ENCODE measurements at regions not wholly inside any gene's neighbourhood (a gene's known extent, or its start where the extent isn't known, plus 50 kb on each side); places are given as distances from the start of the nearest gene placed in this dataset.

DNA sequence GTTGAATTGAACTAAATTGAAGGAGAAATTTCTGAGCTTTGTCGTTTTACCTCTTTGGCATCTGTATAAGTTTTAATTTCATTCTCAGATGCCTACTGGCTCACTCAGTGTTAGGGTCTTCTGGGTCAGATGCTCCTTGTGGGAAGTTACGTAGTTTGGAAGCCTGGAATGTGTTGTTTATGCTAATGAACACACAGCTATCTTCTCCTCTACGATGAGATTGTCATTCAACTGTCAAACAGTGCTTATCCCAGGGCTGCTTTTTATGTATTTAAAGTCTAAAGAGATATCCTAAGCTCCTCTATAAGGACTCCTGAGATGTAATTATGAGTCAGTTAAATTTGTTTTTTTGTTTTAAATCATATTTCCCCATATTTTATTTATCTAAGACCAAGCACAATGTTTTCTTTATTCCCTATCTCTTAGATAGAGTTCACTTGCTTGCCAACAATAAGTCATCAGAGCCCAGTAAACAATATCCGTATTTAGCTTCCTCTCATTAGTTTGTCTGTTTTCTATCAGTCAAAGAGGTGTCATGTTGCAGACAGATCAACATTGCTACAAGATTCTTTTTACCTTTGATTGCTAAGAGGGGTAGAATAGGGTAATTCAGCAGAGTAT lies 368.0 kb upstream of the PDE3A start:
- TF ChIP-seq TAF1 (IDR thresholded peaks at IDR 0.05; ENCODE audit: low read depth) (no peak), EGR1 (IDR thresholded peaks at IDR 0.05) (no peak), FOXM1 (IDR thresholded peaks at IDR 0.05; ENCODE audit: borderline replicate concordance, low read depth) (no peak), EP300 (IDR thresholded peaks at IDR 0.05; ENCODE audit: borderline replicate concordance) (no peak), RAD21 (IDR thresholded peaks at IDR 0.05; ENCODE audit: low read depth) (no peak)

DNA sequence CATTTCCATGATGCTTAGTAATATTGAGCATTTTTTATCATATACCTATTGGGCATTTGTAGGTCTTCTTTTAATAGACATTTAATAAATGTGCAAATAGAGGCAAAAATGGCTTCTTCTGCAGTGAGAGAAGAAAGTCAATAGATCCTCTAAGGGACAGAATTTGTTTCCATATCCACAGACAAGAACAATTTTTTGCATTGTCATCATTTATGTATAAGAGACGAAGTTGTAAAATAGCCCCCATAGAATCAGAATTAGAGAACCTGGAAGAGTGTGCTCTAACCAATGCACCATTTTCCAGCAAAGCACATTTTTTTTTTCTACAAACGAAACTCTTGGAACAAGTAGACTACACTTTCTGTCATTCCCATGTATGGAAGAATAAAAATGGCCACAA lies 365.1 kb upstream of the PDE3A start:
- TF ChIP-seq EGR1 (IDR thresholded peaks at IDR 0.05): no peak

DNA sequence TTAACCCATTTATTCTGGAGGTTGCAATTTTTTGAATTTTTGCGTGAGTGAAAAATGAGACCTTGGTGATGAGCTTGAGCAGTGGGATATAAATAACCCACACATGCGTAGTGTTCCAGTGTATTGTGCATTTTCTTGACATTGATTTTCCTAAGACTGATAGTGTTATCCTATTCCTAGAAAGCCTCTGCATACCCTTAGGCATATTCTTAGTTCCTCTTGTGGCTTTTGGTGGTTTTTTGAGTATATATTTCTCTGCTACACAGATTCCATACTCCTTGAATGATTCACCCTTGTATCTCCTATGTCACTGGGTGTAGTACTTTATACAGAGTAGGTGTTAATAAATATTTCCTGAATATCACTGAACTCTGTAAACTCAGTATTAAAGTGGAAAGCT lies 363.4 kb upstream of the PDE3A start:
- TF ChIP-seq EP300 (IDR thresholded peaks at IDR 0.05; ENCODE audit: borderline replicate concordance): no peak
- TF ChIP-seq, protein P1, sequence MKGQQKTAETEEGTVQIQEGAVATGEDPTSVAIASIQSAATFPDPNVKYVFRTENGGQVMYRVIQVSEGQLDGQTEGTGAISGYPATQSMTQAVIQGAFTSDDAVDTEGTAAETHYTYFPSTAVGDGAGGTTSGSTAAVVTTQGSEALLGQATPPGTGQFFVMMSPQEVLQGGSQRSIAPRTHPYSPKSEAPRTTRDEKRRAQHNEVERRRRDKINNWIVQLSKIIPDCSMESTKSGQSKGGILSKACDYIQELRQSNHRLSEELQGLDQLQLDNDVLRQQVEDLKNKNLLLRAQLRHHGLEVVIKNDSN (IDR thresholded peaks at IDR 0.05): no peak
- TF ChIP-seq, protein P2, sequence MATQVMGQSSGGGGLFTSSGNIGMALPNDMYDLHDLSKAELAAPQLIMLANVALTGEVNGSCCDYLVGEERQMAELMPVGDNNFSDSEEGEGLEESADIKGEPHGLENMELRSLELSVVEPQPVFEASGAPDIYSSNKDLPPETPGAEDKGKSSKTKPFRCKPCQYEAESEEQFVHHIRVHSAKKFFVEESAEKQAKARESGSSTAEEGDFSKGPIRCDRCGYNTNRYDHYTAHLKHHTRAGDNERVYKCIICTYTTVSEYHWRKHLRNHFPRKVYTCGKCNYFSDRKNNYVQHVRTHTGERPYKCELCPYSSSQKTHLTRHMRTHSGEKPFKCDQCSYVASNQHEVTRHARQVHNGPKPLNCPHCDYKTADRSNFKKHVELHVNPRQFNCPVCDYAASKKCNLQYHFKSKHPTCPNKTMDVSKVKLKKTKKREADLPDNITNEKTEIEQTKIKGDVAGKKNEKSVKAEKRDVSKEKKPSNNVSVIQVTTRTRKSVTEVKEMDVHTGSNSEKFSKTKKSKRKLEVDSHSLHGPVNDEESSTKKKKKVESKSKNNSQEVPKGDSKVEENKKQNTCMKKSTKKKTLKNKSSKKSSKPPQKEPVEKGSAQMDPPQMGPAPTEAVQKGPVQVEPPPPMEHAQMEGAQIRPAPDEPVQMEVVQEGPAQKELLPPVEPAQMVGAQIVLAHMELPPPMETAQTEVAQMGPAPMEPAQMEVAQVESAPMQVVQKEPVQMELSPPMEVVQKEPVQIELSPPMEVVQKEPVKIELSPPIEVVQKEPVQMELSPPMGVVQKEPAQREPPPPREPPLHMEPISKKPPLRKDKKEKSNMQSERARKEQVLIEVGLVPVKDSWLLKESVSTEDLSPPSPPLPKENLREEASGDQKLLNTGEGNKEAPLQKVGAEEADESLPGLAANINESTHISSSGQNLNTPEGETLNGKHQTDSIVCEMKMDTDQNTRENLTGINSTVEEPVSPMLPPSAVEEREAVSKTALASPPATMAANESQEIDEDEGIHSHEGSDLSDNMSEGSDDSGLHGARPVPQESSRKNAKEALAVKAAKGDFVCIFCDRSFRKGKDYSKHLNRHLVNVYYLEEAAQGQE (IDR thresholded peaks at IDR 0.05; ENCODE audit: low read depth): no peak
- no peak for TF ChIP-seq YY1 (IDR thresholded peaks at IDR 0.05; ENCODE audit: low read depth)

DNA sequence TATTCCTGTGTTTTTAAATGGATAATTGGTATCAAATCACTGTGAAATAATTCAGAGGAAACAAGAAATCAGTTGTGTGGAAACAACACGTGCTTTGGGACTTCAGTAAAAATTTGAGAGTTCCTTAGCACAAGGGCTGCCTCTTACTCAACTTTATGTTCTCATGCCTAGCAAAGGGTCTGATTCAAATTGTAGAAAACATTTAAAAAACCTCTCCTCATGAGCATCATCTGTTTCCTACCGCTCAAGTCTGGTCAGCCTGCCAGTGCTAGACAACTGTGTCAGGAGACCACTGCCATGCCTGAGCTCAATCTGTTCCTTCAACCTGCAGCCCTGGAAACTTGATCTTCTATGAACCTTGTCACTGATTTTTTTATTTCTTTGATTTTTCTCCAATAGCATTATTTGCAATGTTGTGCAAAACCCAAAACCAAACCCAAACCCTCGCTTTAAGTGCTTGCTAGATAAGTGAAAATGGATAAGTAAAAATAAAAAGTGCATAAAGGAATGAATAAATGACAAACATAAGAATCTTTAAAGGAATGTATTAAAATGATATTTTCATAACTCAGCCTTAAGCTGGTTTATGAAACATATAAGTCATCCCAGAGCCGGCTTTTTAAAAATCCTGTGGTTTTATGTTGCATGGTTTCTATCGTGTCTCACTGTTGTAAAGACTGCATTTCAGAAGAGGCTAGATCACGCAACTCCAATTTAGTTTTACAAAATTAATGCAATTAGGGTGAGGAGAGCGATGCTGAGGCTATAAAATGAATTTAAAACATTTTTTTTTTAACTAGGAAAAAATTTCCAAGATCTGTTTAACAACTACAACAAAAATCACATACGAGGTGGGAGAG lies 361.2 kb upstream of the PDE3A start:
- no peak for TF ChIP-seq TCF12 (IDR thresholded peaks at IDR 0.05; ENCODE audit: low read depth)
- no peak for TF ChIP-seq YY1 (IDR thresholded peaks at IDR 0.05; ENCODE audit: low read depth)
- no peak for TF ChIP-seq CREB1 (IDR thresholded peaks at IDR 0.05; ENCODE audit: low read depth)
- no peak for TF ChIP-seq TEAD4 (IDR thresholded peaks at IDR 0.05)
- TF ChIP-seq, protein P3, sequence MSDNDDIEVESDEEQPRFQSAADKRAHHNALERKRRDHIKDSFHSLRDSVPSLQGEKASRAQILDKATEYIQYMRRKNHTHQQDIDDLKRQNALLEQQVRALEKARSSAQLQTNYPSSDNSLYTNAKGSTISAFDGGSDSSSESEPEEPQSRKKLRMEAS (IDR thresholded peaks at IDR 0.05): no peak
- TF ChIP-seq, protein P1 (IDR thresholded peaks at IDR 0.05): no peak
- no peak for TF ChIP-seq FOXM1 (IDR thresholded peaks at IDR 0.05; ENCODE audit: borderline replicate concordance, low read depth)
- TF ChIP-seq NFIC (IDR thresholded peaks at IDR 0.05): no peak
- no peak for TF ChIP-seq EGR1 (IDR thresholded peaks at IDR 0.05)
- TF ChIP-seq ZBTB7A (IDR thresholded peaks at IDR 0.05; ENCODE audit: low read depth): no peak
- TF ChIP-seq, protein P2 (IDR thresholded peaks at IDR 0.05; ENCODE audit: low read depth): no peak
- no peak for TF ChIP-seq EP300 (IDR thresholded peaks at IDR 0.05; ENCODE audit: borderline replicate concordance)
- no peak for TF ChIP-seq RAD21 (IDR thresholded peaks at IDR 0.05; ENCODE audit: low read depth)

DNA sequence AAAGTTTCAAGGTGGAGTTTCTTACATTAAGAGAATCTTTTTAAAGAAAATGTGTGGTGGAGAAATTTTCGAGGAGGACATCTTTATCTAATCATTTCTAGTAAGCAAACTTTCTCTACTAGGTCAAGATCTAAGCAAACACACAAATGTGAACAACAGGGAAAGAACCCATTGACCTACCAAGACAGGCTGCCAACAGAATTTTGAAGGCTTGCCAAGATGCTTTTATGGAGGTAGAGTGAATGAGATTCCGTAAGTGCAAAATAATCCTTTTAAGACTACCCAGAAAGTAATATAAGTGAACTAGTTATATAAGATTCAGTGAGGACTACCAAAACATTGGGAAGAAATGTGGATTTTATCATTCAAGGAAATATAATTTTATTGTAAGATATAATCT lies 357.1 kb upstream of the PDE3A start:
- TF ChIP-seq EP300 (IDR thresholded peaks at IDR 0.05; ENCODE audit: borderline replicate concordance) (no peak), RAD21 (IDR thresholded peaks at IDR 0.05; ENCODE audit: low read depth) (no peak), TEAD4 (IDR thresholded peaks at IDR 0.05) (no peak)
- TF ChIP-seq, protein P1 (IDR thresholded peaks at IDR 0.05): no peak

DNA sequence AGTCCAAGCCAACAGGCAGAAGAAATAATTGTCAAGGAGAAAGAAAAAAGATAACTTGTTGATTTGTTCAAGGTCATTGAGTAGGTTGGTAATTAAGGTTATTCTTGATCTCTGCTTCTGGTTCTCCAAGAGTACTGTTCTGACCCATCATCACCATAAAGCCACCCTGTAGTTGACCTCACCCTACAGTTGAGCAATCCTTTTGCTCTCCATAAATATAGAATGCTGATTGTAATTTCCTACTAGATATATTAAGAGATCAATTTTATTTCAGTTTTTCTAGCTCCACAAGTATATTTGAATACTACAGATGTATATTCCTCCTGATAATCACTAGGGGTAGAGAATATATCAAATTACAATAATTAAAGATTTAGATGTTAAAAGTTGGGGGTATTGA lies 350.5 kb upstream of the PDE3A start:
- TF ChIP-seq EP300 (IDR thresholded peaks at IDR 0.05; ENCODE audit: borderline replicate concordance) (no peak), RAD21 (IDR thresholded peaks at IDR 0.05; ENCODE audit: low read depth) (no peak), CREB1 (IDR thresholded peaks at IDR 0.05; ENCODE audit: low read depth) (no peak), NFIC (IDR thresholded peaks at IDR 0.05) (no peak), FOXM1 (IDR thresholded peaks at IDR 0.05; ENCODE audit: borderline replicate concordance, low read depth) (no peak), EGR1 (IDR thresholded peaks at IDR 0.05) (no peak), TCF12 (IDR thresholded peaks at IDR 0.05; ENCODE audit: low read depth) (no peak), ZBTB7A (IDR thresholded peaks at IDR 0.05; ENCODE audit: low read depth) (no peak), YY1 (IDR thresholded peaks at IDR 0.05; ENCODE audit: low read depth) (no peak), TAF1 (IDR thresholded peaks at IDR 0.05; ENCODE audit: low read depth) (no peak), TEAD4 (IDR thresholded peaks at IDR 0.05) (no peak), CEBPB (IDR thresholded peaks at IDR 0.05) (no peak)
- TF ChIP-seq, protein P3 (IDR thresholded peaks at IDR 0.05): no peak
- TF ChIP-seq, protein P2 (IDR thresholded peaks at IDR 0.05; ENCODE audit: low read depth): no peak
- TF ChIP-seq, protein P1 (IDR thresholded peaks at IDR 0.05): no peak
